GM12878 (cell line): ENCODE measurements at regions not wholly inside any gene's neighbourhood (a gene's known extent, or its start where the extent isn't known, plus 50 kb on each side); places are given as distances from the start of the nearest gene placed in this dataset.

Experiments
- ATAC-seq: fragments of 200-7000 bp; cut with Tn5 transposase; 3 replicates; pipeline ENCODE4 v1.9.1; 2020; ENCODE audit warnings: mild to moderate bottlenecking, moderate library complexity
- BruUV-seq: library from RNA; stranded (reverse); fragments of 400-500 nt; replicated peaks from 2 replicates; lab custom pipeline; 2021; lab: Mats Ljungman, UMichigan
- CTCF ChIA-PET: fragments of 300-600 bp; sonication (Branson Sonifier 250); formaldehyde crosslinking; extraction: SDS; loops from one replicate; lab custom pipeline; 2021; ENCODE audit warnings: inconsistent platforms; lab: Yijun Ruan, JAX
- POLR2A ChIA-PET: fragments of 350-600 bp; formaldehyde crosslinking; extraction: SDS; loops from one replicate; lab custom pipeline; 2021; ENCODE audit warnings: inconsistent platforms; lab: Charles Lee
- RAD21 ChIA-PET: fragments of 300-600 bp; sonication (Branson Sonifier 250); formaldehyde crosslinking; loops from one replicate; lab custom pipeline; 2023; ENCODE audit warnings: antibody characterized with exemption; ENCODE audit not compliant: unreplicated experiment; lab: Charles Lee
- SMC1A ChIA-PET: fragments of 300-600 bp; sonication (Branson Sonifier 250); formaldehyde crosslinking; loops from one replicate; lab custom pipeline; 2023; ENCODE audit not compliant: unreplicated experiment, uncharacterized antibody; lab: Charles Lee
- DNase-seq: peaks from one replicate; pipeline ENCODE4 v3.0.0-alpha.2; 2011; ENCODE audit warnings: low read depth, low spot score
- FAIRE-seq: peaks from 3 replicates; lab custom pipeline; 2011; peaks lifted over from hg19 to GRCh38; lab: Jason Lieb, UNC
- H2AFZ ChIP-seq: 2 replicates; pipeline ENCODE4 v1.6.0; 2011; ENCODE audit warnings: low read depth, low read length, control low read depth; ENCODE audit not compliant: control insufficient read depth
- H3K27ac ChIP-seq: 2 replicates; pipeline ENCODE4 v1.5.1; 2011; ENCODE audit warnings: control low read depth; ENCODE audit not compliant: control insufficient read depth, insufficient read depth
- H3K27me3 ChIP-seq, 2 experiments: replicated peaks in 1 of 2; 2 replicates each; pipeline versions ENCODE4 v1.6.0 to v1.6.1; 2011; ENCODE audit warnings: low read length in 1 of 2; ENCODE audit not compliant: control insufficient read depth in 2 of 2, insufficient read depth in 2 of 2
- H3K36me3 ChIP-seq, 2 experiments: 2 replicates each; pipeline ENCODE4 v1.5.1; 2011; ENCODE audit warnings: low read length in 1 of 2; ENCODE audit not compliant: control insufficient read depth in 2 of 2, insufficient read depth in 2 of 2
- H3K4me1 ChIP-seq: 2 replicates; pipeline ENCODE4 v1.6.1; 2011; ENCODE audit warnings: mild to moderate bottlenecking, low read length, moderate library complexity, mixed read lengths; ENCODE audit not compliant: control insufficient read depth, insufficient read depth
- H3K4me2 ChIP-seq: 2 replicates; pipeline ENCODE4 v1.6.0; 2011; ENCODE audit warnings: control low read depth; ENCODE audit not compliant: control insufficient read depth, insufficient read depth
- H3K4me3 ChIP-seq: fragments of 200-600 bp; sonication (generic); 2 replicates; pipeline ENCODE4 v1.5.1; 2016
- H3K79me2 ChIP-seq: 2 replicates; pipeline ENCODE4 v1.6.0; 2011; ENCODE audit warnings: low read length; ENCODE audit not compliant: control insufficient read depth, insufficient read depth
- H3K9ac ChIP-seq: 2 replicates; pipeline ENCODE4 v1.8.0; 2011; ENCODE audit warnings: low read length, control low read depth, mixed read lengths; ENCODE audit not compliant: control insufficient read depth, insufficient read depth
- H3K9me3 ChIP-seq: replicated peaks from 3 replicates; pipeline ENCODE4 v1.5.1; 2011; ENCODE audit warnings: mild to moderate bottlenecking, low read length; ENCODE audit not compliant: control insufficient read depth, insufficient read depth
- H4K20me1 ChIP-seq: 2 replicates; pipeline ENCODE4 v1.6.0; 2011; ENCODE audit not compliant: control insufficient read depth, insufficient read depth
- EZH2 ChIP-seq: IDR thresholded peaks from 2 replicates; pipeline ENCODE4 v1.6.1; 2012; ENCODE audit warnings: low read depth, mild to moderate bottlenecking, control low read depth, inconsistent platforms, low read length, borderline replicate concordance; ENCODE audit not compliant: control insufficient read depth
- NKRF ChIP-seq: fragments of 450-650 bp; conservative IDR thresholded peaks from 2 replicates; pipeline ENCODE4 v1.6.1; 2017; ENCODE audit warnings: mild to moderate bottlenecking, moderate library complexity
- NR2F1 ChIP-seq: fragments of 450-650 bp; conservative IDR thresholded peaks from 2 replicates; pipeline ENCODE4 v1.6.1; 2017; ENCODE audit warnings: mild to moderate bottlenecking
- ZBTB4 ChIP-seq: fragments of 450-650 bp; formaldehyde crosslinking; IDR thresholded peaks from 2 replicates; pipeline ENCODE4 v1.4.0; 2022; ENCODE audit warnings: mild to moderate bottlenecking, moderate library complexity
- WGBS: methylation state at CpG from one replicate; pipeline ENCODE4 v1.1.6; 2016; ENCODE audit warnings: low lambda C conversion rate; ENCODE audit not compliant: insufficient replicate concordance, insufficient coverage; ENCODE audit errors: missing lambda C conversion rate; 5-methylcytosine and 5-hydroxymethylcytosine counted together
- in situ Hi-C: fragments of 300-500 bp; cut with MboI; formaldehyde crosslinking; loops from 9 replicates; pipeline ENCODE4 v1.14.3; 2018; ENCODE audit warnings: mixed read lengths
- intact Hi-C: fragments of 100-400 bp; cut with micrococcal nuclease; formaldehyde crosslinking; loops from one replicate; pipeline ENCODE4 v1.14.2; 2022; ENCODE audit not compliant: unreplicated experiment
- TF ChIP-seq, protein P1 (sequence below): fragments of 450-650 bp; IDR thresholded peaks from 2 replicates; pipeline ENCODE4 v1.6.1; 2017; ENCODE audit warnings: mild to moderate bottlenecking, moderate library complexity
- TF ChIP-seq, protein P2 (sequence below): fragments of 150-350 bp; IDR thresholded peaks from 2 replicates; pipeline ENCODE4 v1.6.1; 2016; ENCODE audit warnings: low read depth, low read length

- TF ChIP-seq, protein P1, sequence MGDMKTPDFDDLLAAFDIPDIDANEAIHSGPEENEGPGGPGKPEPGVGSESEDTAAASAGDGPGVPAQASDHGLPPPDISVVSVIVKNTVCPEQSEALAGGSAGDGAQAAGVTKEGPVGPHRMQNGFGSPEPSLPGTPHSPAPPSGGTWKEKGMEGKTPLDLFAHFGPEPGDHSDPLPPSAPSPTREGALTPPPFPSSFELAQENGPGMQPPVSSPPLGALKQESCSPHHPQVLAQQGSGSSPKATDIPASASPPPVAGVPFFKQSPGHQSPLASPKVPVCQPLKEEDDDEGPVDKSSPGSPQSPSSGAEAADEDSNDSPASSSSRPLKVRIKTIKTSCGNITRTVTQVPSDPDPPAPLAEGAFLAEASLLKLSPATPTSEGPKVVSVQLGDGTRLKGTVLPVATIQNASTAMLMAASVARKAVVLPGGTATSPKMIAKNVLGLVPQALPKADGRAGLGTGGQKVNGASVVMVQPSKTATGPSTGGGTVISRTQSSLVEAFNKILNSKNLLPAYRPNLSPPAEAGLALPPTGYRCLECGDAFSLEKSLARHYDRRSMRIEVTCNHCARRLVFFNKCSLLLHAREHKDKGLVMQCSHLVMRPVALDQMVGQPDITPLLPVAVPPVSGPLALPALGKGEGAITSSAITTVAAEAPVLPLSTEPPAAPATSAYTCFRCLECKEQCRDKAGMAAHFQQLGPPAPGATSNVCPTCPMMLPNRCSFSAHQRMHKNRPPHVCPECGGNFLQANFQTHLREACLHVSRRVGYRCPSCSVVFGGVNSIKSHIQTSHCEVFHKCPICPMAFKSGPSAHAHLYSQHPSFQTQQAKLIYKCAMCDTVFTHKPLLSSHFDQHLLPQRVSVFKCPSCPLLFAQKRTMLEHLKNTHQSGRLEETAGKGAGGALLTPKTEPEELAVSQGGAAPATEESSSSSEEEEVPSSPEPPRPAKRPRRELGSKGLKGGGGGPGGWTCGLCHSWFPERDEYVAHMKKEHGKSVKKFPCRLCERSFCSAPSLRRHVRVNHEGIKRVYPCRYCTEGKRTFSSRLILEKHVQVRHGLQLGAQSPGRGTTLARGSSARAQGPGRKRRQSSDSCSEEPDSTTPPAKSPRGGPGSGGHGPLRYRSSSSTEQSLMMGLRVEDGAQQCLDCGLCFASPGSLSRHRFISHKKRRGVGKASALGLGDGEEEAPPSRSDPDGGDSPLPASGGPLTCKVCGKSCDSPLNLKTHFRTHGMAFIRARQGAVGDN, result no peak
Measured at GRCh38 chr9:115733318-115734110, 420.1 kb upstream of the PAPPA start (continued).

DNA sequence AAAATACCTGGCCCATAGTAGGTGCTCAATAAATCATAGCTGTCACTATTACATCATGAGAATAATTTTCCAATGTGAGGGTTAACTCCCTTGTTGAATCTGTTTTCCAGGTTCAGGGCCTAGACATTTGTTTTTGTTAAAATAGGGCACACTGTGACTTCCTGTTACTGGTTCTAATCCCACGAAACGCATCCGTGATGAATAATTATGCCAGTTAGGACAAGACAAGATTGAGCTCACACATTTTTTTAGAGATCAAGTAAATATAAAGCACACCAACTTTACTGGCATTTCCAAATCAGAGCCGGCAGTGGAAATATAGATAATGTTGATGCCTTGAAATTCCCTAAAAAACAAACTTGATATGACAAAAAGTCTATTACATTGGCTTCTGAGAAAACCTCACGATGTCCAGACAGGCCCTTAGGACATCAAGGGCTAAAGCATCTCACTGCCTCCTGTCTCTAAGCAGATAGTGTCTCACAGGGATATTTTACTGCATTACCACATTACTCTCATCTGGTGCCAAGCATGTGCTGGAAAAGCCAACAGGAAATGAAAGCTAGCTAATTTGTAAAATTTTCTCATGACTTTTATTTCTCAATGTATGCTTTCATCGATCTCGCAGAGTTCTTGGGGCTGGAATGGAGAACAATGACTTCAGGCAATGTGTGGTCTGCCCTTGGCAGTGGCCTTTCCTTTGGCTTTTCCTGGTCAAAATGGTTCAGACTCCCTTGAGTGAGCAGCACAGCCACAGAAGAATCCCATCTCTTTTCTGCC lies 414.3 kb upstream of the PAPPA start:
- POLR2A ChIA-PET, result no interaction called here
- 35% methylated on average over 7 of the region's 7 CpGs for WGBS
- Histone ChIP-seq H3K36me3 (no peaks in the 10 kb centered on the region), H3K4me1 (no peaks in the 10 kb centered on the region), H2AFZ (no peak overlapping the region), H3K27ac (no peak overlapping the region), H3K79me2 (no peaks in the 10 kb centered on the region), H3K9ac (no peak overlapping the region), H4K20me1 (no peaks in the 10 kb centered on the region), H3K27me3 (no peaks in the 10 kb centered on the region), H3K9me3 (no peaks in the 10 kb centered on the region), H3K4me2 (no peak overlapping the region), H3K4me3 (no peak overlapping the region)
- in situ Hi-C loops (no loop called here), intact Hi-C loops (no loop called here)
- BruUV-seq, result no TSS peak
- no peak for ATAC-seq
- DNase-seq, result no peak
- RAD21 ChIA-PET, result no interaction called here
- SMC1A ChIA-PET, result interaction anchor here (0.6 kb wide), 1 partner anchor 188 kb away, joined by 3 read pairs; no protein-coding TSS in a partner anchor
- CTCF ChIA-PET, result no interaction called here
- no peak for FAIRE-seq
- no peak for TF ChIP-seq ZBTB4
- TF ChIP-seq, protein P2, sequence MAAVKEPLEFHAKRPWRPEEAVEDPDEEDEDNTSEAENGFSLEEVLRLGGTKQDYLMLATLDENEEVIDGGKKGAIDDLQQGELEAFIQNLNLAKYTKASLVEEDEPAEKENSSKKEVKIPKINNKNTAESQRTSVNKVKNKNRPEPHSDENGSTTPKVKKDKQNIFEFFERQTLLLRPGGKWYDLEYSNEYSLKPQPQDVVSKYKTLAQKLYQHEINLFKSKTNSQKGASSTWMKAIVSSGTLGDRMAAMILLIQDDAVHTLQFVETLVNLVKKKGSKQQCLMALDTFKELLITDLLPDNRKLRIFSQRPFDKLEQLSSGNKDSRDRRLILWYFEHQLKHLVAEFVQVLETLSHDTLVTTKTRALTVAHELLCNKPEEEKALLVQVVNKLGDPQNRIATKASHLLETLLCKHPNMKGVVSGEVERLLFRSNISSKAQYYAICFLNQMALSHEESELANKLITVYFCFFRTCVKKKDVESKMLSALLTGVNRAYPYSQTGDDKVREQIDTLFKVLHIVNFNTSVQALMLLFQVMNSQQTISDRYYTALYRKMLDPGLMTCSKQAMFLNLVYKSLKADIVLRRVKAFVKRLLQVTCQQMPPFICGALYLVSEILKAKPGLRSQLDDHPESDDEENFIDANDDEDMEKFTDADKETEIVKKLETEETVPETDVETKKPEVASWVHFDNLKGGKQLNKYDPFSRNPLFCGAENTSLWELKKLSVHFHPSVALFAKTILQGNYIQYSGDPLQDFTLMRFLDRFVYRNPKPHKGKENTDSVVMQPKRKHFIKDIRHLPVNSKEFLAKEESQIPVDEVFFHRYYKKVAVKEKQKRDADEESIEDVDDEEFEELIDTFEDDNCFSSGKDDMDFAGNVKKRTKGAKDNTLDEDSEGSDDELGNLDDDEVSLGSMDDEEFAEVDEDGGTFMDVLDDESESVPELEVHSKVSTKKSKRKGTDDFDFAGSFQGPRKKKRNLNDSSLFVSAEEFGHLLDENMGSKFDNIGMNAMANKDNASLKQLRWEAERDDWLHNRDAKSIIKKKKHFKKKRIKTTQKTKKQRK, result no peak
- no peak for TF ChIP-seq NR2F1
- TF ChIP-seq NKRF, result no peak
- TF ChIP-seq EZH2, result no peak
